HG03378 (cell line): ENCODE measurements at regions not wholly inside any gene's neighbourhood (a gene's known extent, or its start where the extent isn't known, plus 50 kb on each side); places are given as distances from the start of the nearest gene placed in this dataset.
"Not testable (repeated sequence)": the region's sequence is repeated elsewhere in the genome, so short reads cannot be mapped to it uniquely, and the experiment has no call there.

ENCODE experiments used
- ATAC-seq: cut with Tn5 transposase; IDR thresholded peaks from one replicate; pipeline ENCODE4 v1.9.1; 2021; ENCODE audit warnings: mild to moderate bottlenecking, moderate library complexity; ENCODE audit not compliant: unreplicated experiment

DNA sequence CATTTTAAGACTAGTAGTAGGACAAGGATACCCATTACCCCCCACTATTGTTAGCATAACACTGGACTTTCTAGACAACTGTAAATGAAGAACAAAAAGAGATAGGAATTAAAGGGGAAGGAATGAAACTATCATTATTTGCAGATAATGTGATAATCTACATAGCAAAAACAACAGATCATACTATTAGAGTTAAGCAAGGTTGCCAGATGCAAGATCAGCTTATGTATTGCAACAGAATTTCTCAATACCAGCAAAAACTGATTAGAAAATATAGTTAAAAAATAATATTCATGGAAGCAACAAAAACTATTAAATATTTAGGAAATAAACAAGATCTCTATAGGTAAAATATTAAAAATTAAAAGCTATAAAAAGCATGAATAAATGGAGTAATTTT, 194.4 kb upstream of the SPRED2 start:
- no peak for ATAC-seq

DNA sequence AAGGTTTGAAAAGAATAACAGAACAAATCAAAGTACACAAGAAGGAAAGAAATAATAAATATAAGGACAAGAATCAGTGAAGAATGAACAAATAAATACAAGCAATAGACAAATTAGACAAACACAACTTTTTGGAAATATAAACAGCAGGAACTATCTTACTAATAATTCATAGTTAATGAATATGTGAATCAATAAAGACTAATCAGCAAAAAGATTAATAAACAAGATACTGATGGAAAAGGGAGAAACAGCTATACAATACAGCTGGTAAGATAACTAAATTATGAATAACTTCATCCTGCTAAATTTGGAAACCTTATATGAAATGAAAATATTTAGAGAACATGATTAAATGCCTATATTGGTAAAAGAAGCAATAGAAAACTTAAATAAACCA, 193.6 kb upstream of the SPRED2 start:
- no peak for ATAC-seq

DNA sequence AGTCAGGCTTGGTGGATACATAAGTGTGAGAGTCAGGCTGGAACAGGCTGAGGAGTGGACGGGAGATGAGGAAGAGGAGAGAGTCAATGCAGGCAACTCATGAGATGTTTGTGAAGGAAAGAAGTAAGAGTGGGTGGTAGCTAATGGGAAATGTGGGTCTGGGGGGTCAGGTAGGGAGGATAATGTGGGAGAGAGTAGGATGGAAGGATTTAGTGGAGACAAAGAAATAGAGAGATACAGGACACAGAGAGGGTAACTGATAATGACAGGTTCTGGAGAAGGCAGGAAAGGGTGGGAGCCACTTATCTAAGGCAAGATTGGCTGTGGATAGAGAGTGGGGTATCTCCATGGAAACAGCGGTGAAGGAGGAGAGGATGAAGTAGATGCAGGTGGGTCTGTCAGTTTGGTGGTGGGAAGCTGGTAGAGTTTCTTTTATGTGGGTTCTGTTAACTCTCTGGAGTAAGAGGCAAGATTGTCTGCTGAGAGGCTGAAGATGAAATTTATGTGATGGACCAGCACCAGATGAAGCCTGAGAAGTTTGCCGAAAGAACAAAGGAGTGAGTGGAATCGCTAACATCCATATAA, 190.6 kb upstream of the SPRED2 start:
- no peak for ATAC-seq

DNA sequence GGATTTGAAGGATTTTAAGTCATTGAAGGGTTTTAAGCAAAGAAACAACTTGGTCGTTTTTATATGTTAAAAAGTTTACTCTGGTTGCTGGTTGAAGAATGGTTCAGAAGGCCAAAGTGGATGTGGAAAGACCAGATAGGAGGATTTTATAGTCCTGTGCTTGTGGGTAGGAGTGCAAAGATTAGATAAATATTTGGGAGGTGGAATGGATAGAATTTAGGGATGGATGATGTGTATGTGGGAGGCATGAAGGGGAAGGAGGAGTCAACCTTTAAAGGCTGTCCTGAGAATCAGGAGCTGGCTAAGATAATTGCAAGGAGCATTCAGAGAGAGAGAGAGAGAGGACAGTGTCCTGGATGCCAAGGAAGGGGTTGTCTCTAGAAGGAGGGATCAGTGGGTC, 190.1 kb upstream of the SPRED2 start:
- ATAC-seq, result no peak

DNA sequence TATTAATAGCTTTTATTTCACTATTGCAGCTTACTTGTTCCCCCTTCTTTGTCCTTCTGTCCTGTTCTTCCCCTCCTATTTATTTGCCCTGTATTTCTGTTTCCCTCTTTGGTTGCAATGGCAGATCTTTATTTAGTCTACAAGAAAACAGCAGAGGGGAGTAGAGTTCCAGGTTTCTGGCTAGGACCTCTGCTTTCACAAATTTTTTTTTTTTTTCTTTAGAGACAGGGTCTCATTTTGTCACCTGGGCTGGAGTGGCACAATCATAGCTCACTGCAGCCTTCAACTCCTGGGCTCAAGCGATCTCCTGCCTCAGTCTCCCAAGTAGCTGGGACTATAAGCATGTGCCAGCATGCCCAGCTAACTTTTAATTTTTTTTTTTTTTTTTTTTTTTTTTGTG, 188.1 kb upstream of the SPRED2 start:
- ATAC-seq, result no peak

DNA sequence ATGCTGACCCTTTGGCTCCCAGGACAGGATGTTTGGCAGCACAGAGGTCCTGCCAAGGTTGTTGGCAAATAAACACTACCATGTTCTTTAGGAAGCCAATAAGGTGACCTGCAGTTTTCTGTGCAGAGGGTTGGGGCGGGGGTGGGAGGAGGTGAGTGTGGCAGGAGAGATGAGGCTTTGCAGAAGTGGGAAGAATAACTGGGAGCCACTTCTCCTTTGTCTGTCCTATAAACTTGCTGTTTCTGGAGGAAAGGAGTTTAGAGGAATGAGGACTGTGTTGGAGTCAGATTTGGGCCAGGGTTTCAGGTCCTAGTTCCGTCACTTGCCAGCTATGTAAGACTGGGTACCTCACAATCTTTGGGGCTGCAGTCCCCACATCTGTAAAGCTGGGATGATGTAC, 187.6 kb upstream of the SPRED2 start:
- no peak for ATAC-seq

DNA sequence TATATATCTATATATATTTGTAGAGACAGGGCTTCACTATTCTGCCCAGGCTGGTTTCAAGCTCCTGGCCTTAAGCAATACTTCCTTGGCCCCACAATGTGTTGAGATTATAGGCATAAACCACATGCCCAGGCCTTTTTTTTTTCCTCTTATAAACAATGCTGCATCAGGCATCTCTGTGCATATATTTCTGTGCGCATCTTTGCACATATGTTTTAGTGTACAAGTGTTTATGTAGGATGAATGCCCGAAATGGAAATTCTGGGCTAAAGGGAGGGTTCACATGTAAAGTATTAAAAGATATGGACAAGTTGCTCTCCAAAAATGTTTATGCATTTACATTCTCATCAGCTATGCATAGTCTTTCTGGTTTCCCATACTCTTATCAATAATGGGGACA, 183.2 kb upstream of the SPRED2 start:
- no peak for ATAC-seq

DNA sequence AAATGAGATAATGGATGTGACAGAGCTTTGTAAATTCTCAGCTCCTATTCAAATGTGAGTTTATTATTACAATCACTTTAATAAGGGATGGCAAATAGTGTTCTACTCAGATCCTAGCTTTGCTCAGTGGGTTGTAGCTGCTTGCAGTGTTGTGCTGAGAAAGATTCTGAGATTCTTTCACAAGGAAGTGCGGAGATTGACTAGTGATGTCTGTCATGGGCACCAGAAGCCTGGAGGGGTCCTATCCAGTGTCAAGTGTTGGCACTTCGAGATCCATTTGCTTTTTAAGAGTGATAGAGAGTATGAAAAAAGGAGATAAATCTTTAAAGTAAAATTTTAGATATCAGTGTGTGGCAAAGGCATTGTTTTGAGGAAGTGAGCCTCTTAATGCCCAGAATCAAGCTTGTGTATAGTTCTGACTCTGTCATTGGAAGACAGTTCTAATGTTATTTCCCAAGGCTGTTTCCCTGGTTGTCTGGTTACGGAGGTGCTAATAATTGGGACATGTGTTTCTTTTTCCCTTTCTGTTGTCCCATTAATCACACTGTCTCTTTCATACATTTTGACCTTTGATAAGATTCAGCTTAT, 181.7 kb upstream of the SPRED2 start:
- no peak for ATAC-seq

DNA sequence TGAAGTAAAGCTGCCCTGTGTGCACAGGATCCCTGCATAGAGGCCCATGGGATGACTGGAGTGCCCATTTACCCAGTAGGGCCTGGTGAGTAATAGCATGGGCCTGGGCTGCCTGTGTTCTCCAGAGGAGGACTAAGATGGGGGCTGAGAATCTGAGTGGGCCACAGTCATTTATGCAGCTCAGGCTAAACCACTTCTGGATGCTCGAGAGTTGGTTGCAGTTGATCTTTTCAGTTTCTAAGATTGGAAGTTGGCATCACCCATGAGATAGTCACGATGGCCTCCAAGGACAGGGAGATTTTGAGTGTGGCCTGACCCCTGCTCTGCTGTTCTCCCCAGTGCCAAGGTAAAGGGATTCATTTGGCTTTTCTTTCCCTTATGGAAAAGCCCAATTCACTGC, 179.1 kb upstream of the SPRED2 start:
- ATAC-seq, result no peak

DNA sequence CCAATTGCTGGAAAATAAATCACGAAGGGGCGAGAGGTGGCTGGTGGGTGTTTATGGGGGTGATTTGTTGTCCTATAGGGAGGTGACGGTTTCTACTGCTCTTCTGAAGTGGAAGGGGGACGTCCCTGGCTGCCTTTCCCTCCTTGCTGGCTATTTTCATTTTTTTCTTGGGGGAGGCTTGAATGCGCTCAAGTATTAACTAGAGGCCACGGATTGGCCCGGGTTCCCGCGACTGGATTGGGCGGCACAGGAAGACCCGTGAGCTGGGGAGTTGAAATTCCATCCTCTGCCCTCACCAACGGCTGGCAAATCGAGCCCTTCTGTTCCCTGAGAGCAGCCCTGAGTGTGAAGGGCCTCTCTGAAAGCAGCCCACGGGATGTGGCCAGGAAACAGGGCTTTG, 176.5 kb upstream of the SPRED2 start:
- ATAC-seq, result no peak

DNA sequence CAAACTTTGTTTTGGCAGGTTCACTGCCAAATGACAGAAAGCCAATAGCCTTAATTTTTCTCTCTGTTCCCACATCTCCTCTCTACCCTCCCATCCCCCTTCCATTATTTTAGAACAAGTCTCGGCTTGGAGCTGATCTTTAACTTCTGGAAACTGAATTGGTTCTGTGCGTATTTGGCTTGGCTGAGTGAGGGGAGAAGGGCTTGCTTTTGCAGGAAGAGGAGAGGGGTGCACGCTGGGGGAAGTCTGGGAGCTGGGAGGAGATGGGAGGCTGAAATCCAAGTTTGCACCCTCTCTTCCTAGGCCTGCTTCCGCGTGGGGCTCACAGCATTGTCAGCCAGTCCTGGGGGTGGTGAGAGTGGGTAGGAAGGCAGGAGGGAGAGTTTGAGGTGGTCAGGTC, 176.1 kb upstream of the SPRED2 start:
- ATAC-seq, result no peak

DNA sequence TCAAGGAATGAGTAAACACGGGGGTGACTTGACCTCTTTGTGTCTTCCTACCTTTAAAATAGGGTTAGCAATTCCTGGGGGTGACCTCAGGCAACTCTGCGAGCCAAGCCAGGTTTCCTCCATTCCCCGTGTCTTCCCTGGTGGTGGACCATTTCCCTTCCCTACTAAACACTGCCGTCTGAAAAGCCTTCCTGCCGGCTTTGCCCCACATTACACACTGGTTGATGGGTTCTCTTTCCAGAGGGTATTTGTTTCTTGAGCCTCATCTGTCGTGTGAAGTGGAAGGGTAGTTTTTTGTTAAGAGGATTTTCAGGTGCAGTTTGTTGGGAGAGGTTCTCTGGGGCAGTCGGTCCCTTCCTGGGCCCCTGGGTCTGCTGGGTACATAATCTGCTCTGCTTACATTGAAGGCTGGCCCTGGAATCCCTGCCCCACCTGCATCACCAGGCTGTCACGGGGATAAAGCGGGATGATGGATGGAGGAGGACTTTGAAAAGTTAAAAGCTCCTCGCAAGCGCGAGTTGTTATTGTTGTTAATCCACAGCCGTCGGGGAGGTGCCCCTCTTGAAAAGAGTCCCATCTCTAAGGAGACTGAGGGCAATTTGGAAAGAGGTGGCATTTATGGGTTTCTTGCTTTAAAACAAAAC, 175.4 kb upstream of the SPRED2 start:
- no peak for ATAC-seq

DNA sequence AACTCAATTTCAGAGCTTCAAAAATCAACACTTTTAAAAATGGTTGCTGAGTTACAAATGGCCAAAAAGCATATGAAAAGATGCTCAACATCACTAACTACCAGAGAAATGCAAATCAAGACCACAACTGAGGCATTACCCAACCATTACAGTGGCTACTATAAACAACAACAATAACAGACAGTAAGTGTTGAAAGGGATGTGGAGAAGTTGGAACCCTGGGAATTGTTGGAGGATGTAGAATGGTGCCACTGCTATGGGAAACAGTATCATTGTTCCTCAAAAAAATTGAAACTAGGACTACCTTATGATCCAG, 173.3 kb upstream of the SPRED2 start:
- ATAC-seq, result no peak

DNA sequence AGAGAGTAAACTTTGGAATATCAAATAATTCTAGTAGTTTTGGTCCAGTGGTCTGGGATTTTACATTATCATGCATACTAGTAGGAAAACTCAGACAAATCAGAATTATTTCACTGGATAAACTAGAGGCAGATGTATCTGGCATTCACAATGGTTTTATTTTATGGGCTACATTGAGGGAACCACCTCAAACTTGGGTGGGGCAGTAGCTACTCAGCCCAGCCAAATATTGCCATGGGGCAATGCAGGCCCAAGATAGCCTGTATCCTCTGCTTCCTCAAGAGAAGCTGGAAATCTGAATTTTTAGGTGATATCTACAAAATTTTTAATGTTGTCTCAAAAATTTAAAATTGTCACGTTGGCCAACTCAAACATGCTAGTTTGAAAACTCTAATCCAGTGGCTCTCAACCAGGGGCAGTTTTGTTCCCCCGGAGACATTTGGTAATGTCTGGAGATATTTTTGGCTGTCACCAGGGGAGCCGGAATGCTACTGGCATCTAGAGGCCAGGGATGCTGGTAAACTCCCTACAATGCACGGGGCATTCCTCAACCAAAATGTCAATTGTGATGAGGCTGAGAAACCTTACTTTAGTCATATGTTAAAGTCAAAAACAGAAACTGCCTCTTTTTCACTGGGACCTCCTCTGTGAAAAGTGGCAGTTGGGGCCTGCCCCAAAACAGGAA, 172.8 kb upstream of the SPRED2 start:
- ATAC-seq, result no peak

DNA sequence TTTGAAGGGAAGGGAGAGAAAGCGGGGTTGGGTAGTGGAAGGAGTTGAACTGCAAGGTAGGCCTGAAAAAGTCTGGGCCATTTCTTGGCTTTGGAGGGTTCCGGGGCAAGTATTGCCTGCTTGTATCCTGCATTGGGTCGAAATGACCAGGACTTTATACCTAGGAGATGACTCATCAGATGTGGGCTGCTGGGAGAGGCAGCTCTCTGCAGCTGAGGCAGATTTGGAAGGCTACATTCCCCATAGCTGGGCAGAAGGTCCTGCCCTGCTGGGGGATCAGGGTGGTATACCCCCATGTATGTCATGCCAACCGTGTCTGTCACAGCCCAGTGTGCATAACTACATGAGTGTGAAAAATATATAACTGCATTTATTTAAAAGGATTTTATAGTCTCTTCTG, 171.8 kb upstream of the SPRED2 start:
- no peak for ATAC-seq

DNA sequence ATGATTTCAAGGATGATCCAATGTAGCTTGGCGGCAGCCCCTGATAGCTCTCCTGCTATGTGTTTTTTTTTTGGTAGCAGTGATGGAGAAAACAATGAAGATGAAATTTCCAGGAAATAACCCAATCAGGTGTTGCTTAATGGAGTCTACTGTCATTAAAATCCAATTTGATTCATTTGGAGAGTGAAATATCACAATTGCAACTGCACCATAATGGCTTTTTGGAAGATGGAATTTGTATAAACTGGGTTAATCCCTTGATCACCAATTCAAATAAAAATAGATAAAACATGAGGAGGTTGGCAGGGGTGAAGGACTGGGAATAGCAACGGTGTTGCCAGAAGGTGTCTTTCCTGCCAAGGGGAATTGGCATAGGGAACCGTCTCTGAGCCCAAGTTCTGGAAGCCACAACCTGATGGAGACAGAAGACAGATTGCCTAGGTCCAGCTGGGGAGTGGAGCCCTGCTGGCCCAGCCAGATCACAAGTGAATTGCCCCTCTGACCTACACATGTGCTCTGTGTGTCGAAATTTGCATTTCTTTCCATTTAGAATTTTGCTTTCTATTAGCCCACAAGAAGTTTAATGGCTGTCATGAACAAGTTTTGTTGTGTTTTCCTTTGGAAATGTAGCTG, 170.3 kb upstream of the SPRED2 start:
- no peak for ATAC-seq

DNA sequence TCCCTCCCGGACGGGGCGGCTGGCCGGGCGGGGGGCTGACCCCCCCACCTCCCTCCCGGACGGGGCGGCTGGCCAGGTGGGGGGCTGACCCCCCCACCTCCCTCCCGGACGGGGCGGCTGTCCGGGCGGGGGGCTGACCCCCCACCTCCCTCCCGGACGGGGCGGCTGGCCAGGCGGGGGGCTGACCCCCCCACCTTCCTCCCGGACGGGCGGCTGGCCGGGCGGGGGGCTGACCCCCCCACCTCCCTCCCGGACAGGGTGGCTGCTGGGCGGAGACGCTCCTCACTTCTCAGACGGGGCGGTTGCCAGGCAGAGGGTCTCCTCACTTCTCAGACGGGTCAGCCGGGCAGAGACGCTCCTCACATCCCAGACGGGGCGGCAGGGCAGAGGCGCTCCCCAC, 168.5 kb upstream of the SPRED2 start:
- not testable (repeated sequence) for ATAC-seq

DNA sequence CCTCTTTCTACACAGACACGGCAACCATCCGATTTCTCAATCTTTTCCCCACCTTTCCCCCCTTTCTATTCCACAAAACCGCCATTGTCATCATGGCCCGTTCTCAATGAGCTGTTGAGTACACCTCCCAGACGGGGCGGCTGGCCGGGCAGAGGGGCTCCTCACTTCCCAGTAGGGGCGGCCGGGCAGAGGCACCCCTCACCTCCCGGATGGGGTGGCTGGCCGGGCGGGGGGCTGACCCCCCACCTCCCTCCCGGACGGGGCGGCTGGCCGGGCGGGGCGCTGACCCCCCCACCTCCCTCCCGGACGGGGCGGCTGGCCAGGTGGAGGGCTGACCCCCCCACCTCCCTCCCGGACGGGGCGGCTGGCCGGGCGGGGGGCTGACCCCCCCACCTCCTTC, 168.0 kb upstream of the SPRED2 start:
- not testable (repeated sequence) for ATAC-seq

DNA sequence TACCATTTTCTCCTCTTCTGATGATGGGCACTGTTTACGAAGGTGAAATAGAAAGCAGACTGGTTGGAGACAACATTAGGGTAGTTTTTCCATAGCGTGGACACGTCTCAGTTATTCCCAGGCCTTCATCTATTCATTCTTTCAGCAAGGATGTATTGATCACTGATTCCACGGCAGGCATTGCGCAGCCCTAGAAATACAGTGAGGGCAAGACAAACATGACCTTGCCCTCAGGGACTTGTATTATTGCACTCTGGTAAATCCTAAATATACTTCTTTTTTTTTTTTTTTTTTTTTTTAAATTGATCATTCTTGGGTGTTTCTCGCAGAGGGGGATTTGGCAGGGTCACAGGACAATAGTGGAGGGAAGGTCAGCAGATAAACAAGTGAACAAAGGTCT, 167.3 kb upstream of the SPRED2 start:
- ATAC-seq, result no peak

DNA sequence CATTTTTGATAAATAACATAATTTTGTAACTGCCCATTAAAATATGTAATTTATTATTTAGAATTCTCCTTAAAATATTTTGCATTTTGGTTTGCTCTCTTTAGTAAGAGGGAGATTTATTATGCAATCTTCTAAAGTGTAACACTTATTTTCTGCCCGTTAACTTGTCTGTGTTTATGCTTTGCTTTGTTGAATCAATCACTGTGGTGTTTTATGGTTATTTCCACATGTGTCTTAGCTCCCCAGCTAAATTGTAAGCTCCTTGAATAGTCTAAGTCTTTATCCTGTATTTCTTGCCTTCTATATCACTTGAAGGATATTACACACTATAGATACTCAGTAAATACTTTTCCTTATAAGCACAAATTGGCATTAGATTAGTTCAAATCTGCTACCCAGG, 166.6 kb upstream of the SPRED2 start:
- no peak for ATAC-seq

DNA sequence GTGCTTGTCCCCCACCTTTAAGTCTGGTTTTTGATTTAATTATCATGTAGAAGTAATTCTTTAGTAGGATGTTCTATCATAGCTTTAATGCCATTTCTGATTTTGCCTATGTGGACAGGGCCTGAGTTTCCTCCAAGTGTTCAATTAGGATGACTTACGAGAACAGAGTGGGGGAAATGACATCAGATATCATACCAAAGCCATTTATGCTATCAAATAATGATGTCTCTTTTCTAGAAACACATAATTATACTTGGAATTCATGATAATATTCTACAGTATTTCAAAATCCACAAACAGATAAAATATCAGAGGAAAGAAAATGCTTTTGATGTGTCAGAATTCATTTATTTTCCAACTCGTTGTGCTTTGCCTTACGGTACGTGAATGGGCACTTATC, 165.9 kb upstream of the SPRED2 start:
- ATAC-seq, result no peak

DNA sequence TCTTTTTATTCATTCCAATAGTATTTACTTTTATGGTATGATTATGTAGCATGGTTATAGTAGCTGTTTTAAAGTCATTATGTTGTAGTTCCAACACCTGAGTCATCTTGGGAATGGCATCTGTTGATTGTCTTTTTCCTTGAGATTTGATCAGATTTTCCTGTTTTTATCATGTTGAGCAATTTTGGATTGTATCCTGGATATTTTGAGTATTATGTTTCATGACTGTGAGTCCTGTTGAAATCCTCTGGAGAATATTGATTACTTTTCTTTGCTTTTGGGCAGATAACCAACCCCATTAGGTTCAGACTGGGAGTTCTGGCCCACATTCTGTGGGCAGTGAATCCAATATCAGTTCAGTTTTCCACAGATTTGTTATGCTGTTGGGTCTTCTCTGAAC, 163.2 kb upstream of the SPRED2 start:
- ATAC-seq, result no peak
